GM18909 (cell line): ENCODE measurements at regions not wholly inside any gene's neighbourhood (a gene's known extent, or its start where the extent isn't known, plus 50 kb on each side); places are given as distances from the start of the nearest gene placed in this dataset.
"Not testable (repeated sequence)": the region's sequence is repeated elsewhere in the genome, so short reads cannot be mapped to it uniquely, and the experiment has no call there.

Experiments
- ATAC-seq: cut with Tn5 transposase; IDR thresholded peaks from one replicate; pipeline ENCODE4 v1.9.1; 2021; ENCODE audit warnings: mild to moderate bottlenecking; ENCODE audit not compliant: unreplicated experiment, poor library complexity

DNA sequence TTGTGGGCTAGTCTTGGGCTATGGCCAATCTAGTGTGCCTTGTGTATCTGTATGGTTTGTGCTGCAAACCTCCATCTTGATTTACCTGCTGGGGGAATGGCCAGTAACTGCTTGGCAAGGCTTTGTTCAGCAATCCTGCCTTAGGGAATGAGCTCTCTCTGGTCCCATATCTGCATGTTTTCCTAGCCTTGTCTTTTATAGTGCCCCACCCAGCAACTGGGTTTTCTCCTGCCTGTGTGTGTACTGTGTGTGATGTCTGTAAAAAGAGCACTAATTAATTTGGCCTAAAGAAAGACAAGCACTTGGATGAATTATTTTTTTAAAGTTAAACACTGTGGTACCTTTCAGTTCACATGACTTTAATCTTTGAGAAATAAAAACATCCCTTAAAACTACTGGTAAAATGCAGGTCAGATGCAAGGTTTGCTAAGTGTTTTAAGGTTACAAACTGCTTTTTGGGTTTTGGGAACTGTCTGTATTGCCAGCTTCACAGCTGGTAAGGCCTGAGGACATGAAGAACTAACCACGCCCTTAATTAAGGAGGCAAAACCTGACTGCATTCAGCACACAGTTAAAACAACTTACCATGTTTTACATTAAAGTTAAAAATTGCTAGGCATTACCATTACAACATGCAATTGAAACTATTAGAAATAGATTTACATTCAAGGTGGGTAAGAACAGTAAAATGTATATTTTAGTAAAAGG is 1169.2 kb downstream of the OTOL1 start:
- no peak for ATAC-seq

DNA sequence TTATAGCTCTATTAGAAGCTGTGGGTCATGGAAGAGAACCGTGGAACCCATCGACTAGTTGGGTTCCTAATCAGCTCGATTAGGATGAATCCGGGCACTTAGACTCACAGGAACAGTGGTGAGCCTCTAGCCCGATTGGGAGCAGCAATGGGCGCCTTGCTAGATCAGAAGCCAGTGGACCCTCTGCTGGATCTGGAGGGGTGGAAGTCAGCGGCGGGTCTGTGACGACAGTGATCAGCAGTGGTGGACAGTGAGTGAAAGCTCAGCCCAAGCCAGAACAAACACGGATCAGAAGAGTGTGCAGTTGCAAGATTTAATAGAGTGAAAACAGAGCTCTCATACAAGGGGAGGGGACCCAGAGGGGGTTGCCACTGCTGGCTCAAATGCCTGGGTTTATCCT is 1170.2 kb downstream of the OTOL1 start:
- no peak for ATAC-seq

DNA sequence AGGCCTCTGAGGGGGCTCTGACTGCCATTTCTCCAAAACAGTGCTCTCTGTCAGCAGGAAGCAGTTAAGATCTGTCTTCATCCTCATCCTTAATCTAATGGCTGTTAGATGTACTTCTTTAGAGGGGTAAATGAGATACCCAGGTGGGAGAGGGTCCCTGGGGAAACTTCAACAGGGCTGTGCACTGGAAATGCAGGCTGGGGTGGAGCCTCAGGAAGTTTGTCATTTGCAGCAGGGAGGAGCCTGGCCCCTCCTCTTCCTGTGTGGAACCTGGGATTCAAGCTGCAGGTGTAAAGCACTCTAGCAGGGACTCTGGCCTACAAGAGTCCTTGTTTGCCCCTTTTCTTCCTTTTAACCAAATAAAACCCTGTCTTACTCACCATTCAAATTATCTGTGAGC is 1173.6 kb downstream of the OTOL1 start:
- no peak for ATAC-seq

DNA sequence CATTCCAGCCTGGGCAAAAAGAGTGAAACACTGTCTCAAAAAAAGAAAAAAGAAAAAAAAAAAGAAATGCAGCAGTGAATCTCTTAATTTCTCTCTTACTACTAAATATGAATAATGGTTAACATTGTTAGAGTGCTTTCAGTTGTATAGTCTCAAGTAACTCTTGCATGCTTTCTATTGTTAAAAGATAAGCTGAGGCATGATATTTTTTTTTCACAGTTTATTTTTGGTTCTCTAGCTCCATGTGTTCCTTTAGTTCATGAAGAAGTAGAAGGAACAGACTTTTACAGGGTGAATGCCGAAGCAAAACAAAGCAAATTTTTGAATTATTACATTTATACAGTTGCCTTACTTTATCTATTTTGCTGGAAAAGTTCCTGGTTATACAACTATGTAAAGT is 1180.9 kb downstream of the OTOL1 start:
- no peak for ATAC-seq

GRCh38 chr3:162678941-162679340 is 1182.3 kb downstream of the OTOL1 start:
- no peak for ATAC-seq

DNA sequence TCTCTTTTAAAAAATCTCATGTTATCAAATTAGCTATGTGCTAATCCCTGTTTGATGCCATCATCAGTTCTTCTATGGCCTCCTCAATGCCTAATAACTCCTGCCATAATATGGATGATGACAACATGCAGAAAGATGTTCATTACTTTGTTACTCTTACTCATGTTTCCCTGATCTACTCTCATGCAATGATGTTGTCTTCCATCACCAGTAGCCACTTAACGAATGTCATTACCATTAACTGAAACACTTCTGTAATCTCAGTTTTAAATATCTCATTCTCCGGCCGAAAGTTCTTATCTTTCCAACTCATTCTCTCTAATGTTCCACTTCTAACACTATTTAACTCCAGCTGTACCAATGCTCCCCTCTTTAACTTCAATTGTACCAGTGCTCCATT is 1187.7 kb downstream of the OTOL1 start:
- no peak for ATAC-seq

- ATAC-seq = no peak
Measured at GRCh38 chr3:162699291-162699690, 1202.7 kb downstream of the OTOL1 start.

- ATAC-seq = no peak
Measured at GRCh38 chr3:162701211-162701610, 1204.6 kb downstream of the OTOL1 start.

DNA sequence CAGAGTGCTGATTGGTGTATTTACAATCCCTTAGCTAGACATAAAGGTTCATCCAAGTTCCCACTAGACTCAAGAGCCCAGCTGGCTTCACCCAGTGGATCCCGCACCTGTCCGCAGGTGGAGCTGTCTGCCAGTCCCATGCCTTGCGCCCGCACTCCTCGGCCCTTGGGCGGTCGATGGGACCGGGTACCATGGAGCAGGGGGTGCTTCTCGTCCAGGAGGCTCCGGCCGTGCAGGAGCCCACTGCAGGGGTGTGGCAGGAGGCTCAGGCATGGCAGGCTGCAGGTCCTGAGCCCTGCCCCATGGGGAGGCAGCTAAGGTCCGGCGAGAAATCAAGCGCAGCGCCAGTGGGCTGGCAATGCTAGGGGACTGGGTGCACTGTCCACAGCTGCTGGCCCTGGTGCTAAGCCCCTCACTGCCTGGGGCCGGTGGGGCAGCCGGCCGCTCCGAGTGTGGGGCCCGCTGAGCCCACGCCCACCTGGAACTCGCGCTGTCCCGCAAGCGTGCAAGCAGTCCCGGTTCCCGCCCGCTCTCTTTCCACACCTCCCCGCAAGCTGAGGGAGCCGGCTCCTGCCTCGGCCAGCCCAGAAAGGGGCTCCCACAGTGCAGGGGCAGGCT is 1206.3 kb downstream of the OTOL1 start:
- no peak for ATAC-seq

- no peak for ATAC-seq
Measured at GRCh38 chr3:162704238-162704637, 1207.6 kb downstream of the OTOL1 start.

DNA sequence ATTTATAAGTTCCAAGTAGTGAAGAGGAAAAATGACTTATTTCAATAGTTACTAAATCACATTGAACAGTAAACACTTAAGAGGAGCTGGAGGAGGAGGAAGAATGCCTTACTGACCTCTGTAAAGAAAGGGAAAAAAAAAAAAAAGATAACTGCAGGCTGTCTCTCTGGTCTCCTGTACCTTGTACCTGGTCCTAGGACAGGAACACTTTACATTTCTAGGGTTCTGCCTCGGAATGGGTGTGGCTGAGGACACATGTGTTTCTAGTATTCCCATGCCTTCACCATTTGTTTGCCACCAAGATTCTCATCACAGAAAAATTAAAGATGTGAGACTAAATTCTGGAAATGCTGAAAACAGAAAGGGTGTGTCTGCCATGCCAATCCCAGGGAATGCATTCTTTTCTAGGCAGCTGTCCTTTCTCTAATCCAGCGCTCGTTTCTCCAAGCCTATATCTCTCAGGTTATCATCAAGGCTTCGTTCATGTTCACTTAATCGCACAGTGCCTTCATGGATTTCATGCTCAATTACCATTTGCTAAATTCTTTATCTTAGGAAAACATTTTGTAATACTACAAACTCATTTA is 1208.3 kb downstream of the OTOL1 start:
- no peak for ATAC-seq

DNA sequence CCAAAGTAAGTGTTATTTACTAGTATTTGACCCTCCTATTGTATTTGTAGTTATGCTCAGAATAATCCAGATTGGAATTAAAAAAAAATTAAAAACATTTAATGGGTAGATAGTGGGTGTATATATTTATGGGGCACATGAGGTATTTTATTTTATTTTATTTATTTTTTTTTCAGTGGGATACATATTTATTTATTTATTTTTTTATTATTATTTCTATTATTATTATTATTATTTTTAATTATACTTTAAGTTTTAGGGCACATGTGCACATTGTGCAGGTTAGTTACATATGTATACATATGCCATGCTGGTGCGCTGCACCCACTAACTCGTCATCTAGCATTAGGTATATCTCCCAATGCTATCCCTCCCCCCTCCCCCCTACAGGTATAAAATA is 1211.8 kb downstream of the OTOL1 start:
- ATAC-seq = not testable (repeated sequence)

GRCh38 chr3:162708942-162709706 is 1212.5 kb downstream of the OTOL1 start:
- not testable (repeated sequence) for ATAC-seq

GRCh38 chr3:162710332-162711112 is 1213.9 kb downstream of the OTOL1 start:
- no peak for ATAC-seq

GRCh38 chr3:162717074-162717473 is 1220.5 kb downstream of the OTOL1 start:
- ATAC-seq = not testable (repeated sequence)

GRCh38 chr3:162718697-162719096 is 1222.1 kb downstream of the OTOL1 start:
- no peak for ATAC-seq

- ATAC-seq = no peak
Measured at GRCh38 chr3:162719684-162720341, 1223.2 kb downstream of the OTOL1 start.

DNA sequence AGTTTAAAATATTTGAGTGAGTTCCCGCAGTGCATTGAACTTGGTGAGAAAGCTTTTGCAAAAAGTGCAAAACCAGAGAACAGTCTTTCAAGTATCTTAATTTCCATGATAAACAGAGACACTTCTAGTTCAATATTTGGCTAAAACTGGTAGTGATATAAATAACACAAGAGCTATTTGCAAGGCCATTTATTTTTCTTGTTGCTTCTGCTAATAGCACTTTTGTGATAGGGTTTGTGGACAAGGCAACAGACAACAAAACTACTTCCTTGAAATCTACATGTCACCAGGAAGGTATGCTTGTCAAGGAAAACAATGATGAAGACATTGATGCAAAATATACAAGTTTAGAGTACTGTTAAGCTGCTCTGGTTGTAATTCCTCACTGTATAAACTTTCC is 1225.1 kb downstream of the OTOL1 start:
- no peak for ATAC-seq

GRCh38 chr3:162722337-162722736 is 1225.7 kb downstream of the OTOL1 start:
- no peak for ATAC-seq

DNA sequence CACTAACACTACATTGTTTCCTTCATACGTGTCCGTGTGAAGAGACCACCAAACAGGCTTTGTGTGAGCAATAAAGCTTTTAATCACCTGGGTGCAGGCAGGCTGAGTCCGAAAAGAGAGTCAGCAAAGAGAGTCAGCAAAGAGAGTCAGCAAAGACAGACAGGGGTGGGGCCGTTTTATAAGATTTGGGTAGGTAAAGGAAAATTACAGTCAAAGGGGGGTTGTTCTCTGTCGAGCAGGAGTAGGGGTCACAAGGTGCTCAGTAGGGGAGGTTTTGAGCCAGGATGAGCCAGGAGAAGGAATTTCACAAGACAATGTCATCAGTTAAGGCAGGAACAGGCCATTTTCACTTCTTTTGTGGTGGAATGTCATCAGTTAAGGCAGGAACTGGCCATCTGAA is 1226.2 kb downstream of the OTOL1 start:
- ATAC-seq = not testable (repeated sequence)
